WTC11 (cell line): ENCODE measurements at regions not wholly inside any gene's neighbourhood (a gene's known extent, or its start where the extent isn't known, plus 50 kb on each side); places are given as distances from the start of the nearest gene placed in this dataset.

Source experiments
- ATAC-seq: fragments of 200-7000 bp; cut with Tn5 transposase; 2 replicates; pipeline ENCODE4 v1.10.0; 2021; ENCODE audit warnings: mild to moderate bottlenecking, moderate library complexity
- CTCF ChIA-PET: fragments of 300-600 bp; sonication (Branson Sonifier 250); formaldehyde crosslinking; loops from one replicate; lab custom pipeline; 2021; ENCODE audit warnings: antibody characterized with exemption; lab: Charles Lee
- POLR2A ChIA-PET: fragments of 350-600 bp; sonication (Branson Sonifier 250); formaldehyde crosslinking; loops from one replicate; lab custom pipeline; 2021; ENCODE audit warnings: antibody characterized with exemption; lab: Charles Lee
- DNase-seq: peaks from one replicate; pipeline ENCODE4 v3.0.0; 2021; ENCODE audit warnings: low spot score
- H3K27ac Mint-ChIP-seq: 2 replicates; pipeline ENCODE4 v1.8.0; 2021; ENCODE audit warnings: mixed read lengths
- H3K27me3 Mint-ChIP-seq: 2 replicates; pipeline ENCODE4 v1.8.0; 2021; ENCODE audit warnings: low read depth, mild to moderate bottlenecking, moderate library complexity, mixed read lengths
- H3K36me3 Mint-ChIP-seq: 2 replicates; pipeline ENCODE4 v1.8.0; 2021; ENCODE audit warnings: mixed read lengths
- H3K4me1 Mint-ChIP-seq: 2 replicates; pipeline ENCODE4 v1.8.0; 2022; ENCODE audit warnings: mixed read lengths
- H3K4me3 Mint-ChIP-seq: 2 replicates; pipeline ENCODE4 v1.8.0; 2021; ENCODE audit warnings: mild to moderate bottlenecking, moderate library complexity, mixed read lengths
- H3K9me3 Mint-ChIP-seq: 2 replicates; pipeline ENCODE4 v1.8.0; 2021; ENCODE audit warnings: mixed read lengths
- ATF1 ChIP-seq: sonication (generic); formaldehyde crosslinking; IDR thresholded peaks from 2 replicates; pipeline ENCODE4 v1.8.1; 2023; ENCODE audit warnings: mild to moderate bottlenecking, moderate library complexity, missing genetic modification reagents
- CREM ChIP-seq: sonication (generic); formaldehyde crosslinking; IDR thresholded peaks from 2 replicates; pipeline ENCODE4 v1.8.1; 2022; ENCODE audit warnings: mild to moderate bottlenecking, missing genetic modification reagents, moderate library complexity
- IRF2 ChIP-seq: sonication (generic); formaldehyde crosslinking; IDR thresholded peaks from 2 replicates; pipeline ENCODE4 v1.8.0; 2022; ENCODE audit warnings: low read depth, missing genetic modification reagents, borderline replicate concordance
- JUN ChIP-seq: sonication (generic); formaldehyde crosslinking; IDR thresholded peaks from 2 replicates; pipeline ENCODE4 v1.8.0; 2023; ENCODE audit warnings: mild to moderate bottlenecking, missing genetic modification reagents
- MYBL2 ChIP-seq: sonication (generic); formaldehyde crosslinking; IDR thresholded peaks from 2 replicates; pipeline ENCODE4 v1.8.1; 2023; ENCODE audit warnings: mild to moderate bottlenecking, moderate library complexity, missing genetic modification reagents
- NFATC4 ChIP-seq: fragments of 250-450 bp; sonication (Bioruptor Pico); IDR thresholded peaks from 2 replicates; pipeline ENCODE4 v1.9.0; 2021; ENCODE audit warnings: mild to moderate bottlenecking
- NFE2L1 ChIP-seq: sonication (generic); formaldehyde crosslinking; IDR thresholded peaks from 2 replicates; pipeline ENCODE4 v1.8.1; 2023; ENCODE audit warnings: missing genetic modification reagents
- RORB ChIP-seq: fragments of 250-450 bp; sonication (Bioruptor Pico); IDR thresholded peaks from 2 replicates; pipeline ENCODE4 v1.9.0; 2021; ENCODE audit warnings: mild to moderate bottlenecking
- TEAD4 ChIP-seq: sonication (generic); formaldehyde crosslinking; IDR thresholded peaks from 2 replicates; pipeline ENCODE4 v1.8.0; 2022; ENCODE audit warnings: mild to moderate bottlenecking, missing genetic modification reagents
- TP53 ChIP-seq: sonication (generic); formaldehyde crosslinking; IDR thresholded peaks from 2 replicates; pipeline ENCODE4 v1.8.1; 2023; ENCODE audit warnings: mild to moderate bottlenecking, missing genetic modification reagents
- USF1 ChIP-seq: sonication (generic); formaldehyde crosslinking; IDR thresholded peaks from 2 replicates; pipeline ENCODE4 v1.8.0; 2022; ENCODE audit warnings: mild to moderate bottlenecking, missing genetic modification reagents
- ZBTB21 ChIP-seq: sonication (generic); formaldehyde crosslinking; IDR thresholded peaks from 2 replicates; pipeline ENCODE4 v1.8.1; 2023; ENCODE audit warnings: mild to moderate bottlenecking, missing genetic modification reagents, borderline replicate concordance
- ZNF396 ChIP-seq: fragments of 250-450 bp; sonication (Bioruptor Pico); IDR thresholded peaks from 2 replicates; pipeline ENCODE4 v1.8.0; 2021; ENCODE audit warnings: mild to moderate bottlenecking, moderate library complexity, borderline replicate concordance
- ZNF416 ChIP-seq: fragments of 250-450 bp; sonication (Bioruptor Pico); IDR thresholded peaks from 2 replicates; pipeline ENCODE4 v1.9.0; 2021; ENCODE audit warnings: mild to moderate bottlenecking, inconsistent platforms
- TF ChIP-seq, protein P1 (sequence below): fragments of 200-600 bp; IDR thresholded peaks from 2 replicates; pipeline ENCODE4 v1.8.0; 2022; ENCODE audit warnings: antibody characterized with exemption
- TF ChIP-seq, protein P2 (sequence below): fragments of 250-450 bp; sonication (Bioruptor Pico); conservative IDR thresholded peaks from 2 replicates; pipeline ENCODE4 v1.9.0; 2021; ENCODE audit warnings: mild to moderate bottlenecking
- TF ChIP-seq, protein P3 (sequence below): sonication (generic); formaldehyde crosslinking; IDR thresholded peaks from 2 replicates; pipeline ENCODE4 v1.8.1; 2023; ENCODE audit warnings: mild to moderate bottlenecking, missing genetic modification reagents, borderline replicate concordance
- TF ChIP-seq, protein P4 (sequence below): sonication (generic); formaldehyde crosslinking; IDR thresholded peaks from 2 replicates; pipeline ENCODE4 v1.8.1; 2023; ENCODE audit warnings: mild to moderate bottlenecking, missing genetic modification reagents, moderate library complexity

- H3K27me3 Mint-ChIP-seq: peaks cover 7% of the 10 kb centered on the region
- POLR2A ChIA-PET: no interaction called here
- ATAC-seq: no peak
- CTCF ChIA-PET: interaction anchor here (0.6 to 4.4 kb wide), 8 partner anchors 9 to 328 kb away, joined by 3 to 32 read pairs (median 6); partner anchors contain the start of gene NECTIN1
- H3K36me3 Mint-ChIP-seq: peaks cover 10% of the 10 kb centered on the region
- H3K27ac Mint-ChIP-seq: peak overlapping the region; percentile 96
- no peak overlapping the region for H3K4me3 Mint-ChIP-seq
- H3K9me3 Mint-ChIP-seq: peaks cover 18% of the 10 kb centered on the region
- peaks cover 63% of the 10 kb centered on the region for H3K4me1 Mint-ChIP-seq
- TF ChIP-seq IRF2: no peak
- TF ChIP-seq NFATC4 (CRISPR knock-in tag): no peak
- TF ChIP-seq, protein P1, sequence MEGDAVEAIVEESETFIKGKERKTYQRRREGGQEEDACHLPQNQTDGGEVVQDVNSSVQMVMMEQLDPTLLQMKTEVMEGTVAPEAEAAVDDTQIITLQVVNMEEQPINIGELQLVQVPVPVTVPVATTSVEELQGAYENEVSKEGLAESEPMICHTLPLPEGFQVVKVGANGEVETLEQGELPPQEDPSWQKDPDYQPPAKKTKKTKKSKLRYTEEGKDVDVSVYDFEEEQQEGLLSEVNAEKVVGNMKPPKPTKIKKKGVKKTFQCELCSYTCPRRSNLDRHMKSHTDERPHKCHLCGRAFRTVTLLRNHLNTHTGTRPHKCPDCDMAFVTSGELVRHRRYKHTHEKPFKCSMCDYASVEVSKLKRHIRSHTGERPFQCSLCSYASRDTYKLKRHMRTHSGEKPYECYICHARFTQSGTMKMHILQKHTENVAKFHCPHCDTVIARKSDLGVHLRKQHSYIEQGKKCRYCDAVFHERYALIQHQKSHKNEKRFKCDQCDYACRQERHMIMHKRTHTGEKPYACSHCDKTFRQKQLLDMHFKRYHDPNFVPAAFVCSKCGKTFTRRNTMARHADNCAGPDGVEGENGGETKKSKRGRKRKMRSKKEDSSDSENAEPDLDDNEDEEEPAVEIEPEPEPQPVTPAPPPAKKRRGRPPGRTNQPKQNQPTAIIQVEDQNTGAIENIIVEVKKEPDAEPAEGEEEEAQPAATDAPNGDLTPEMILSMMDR: no peak
- no peak for TF ChIP-seq MYBL2
- no peak for TF ChIP-seq TP53
- no peak for TF ChIP-seq RORB (CRISPR knock-in tag)
- no peak for TF ChIP-seq JUN (CRISPR knock-in tag)
- TF ChIP-seq, protein P2, sequence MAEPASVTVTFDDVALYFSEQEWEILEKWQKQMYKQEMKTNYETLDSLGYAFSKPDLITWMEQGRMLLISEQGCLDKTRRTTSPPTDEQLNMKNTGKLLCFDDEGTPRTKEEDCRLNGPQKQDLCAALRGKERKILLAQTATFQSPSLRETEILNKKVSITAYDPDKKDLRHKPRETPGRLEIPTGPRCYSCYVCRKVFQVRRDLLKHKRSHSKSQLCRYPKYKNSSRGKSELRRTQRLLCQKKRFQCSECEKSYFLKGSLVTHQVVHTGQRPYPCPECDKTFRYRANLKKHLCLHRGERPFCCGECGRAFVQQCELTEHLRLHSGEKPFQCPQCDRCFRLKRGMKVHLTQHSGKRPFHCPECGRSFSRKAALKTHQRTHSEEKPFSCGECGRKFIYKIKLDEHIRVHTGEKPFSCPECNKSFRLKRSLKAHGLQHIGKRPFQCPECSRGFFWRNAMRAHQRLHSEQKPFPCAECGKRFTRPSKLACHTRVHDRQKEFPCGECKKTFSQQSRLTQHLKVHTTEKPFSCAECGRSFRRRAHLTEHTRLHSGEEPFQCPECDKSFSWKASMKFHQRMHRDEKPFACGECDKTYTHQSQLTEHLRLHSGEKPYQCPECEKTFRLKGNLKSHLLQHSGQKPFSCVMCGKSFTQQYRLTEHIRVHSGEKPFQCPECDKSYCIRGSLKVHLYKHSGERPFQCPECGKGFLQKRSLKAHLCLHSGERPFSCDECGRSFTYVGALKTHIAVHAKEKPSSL (CRISPR knock-in tag): no peak
- TF ChIP-seq USF1 (CRISPR knock-in tag): no peak
- TF ChIP-seq NFE2L1: no peak
- no peak for TF ChIP-seq CREM
- no peak for TF ChIP-seq ZNF416 (CRISPR knock-in tag)
- TF ChIP-seq, protein P3, sequence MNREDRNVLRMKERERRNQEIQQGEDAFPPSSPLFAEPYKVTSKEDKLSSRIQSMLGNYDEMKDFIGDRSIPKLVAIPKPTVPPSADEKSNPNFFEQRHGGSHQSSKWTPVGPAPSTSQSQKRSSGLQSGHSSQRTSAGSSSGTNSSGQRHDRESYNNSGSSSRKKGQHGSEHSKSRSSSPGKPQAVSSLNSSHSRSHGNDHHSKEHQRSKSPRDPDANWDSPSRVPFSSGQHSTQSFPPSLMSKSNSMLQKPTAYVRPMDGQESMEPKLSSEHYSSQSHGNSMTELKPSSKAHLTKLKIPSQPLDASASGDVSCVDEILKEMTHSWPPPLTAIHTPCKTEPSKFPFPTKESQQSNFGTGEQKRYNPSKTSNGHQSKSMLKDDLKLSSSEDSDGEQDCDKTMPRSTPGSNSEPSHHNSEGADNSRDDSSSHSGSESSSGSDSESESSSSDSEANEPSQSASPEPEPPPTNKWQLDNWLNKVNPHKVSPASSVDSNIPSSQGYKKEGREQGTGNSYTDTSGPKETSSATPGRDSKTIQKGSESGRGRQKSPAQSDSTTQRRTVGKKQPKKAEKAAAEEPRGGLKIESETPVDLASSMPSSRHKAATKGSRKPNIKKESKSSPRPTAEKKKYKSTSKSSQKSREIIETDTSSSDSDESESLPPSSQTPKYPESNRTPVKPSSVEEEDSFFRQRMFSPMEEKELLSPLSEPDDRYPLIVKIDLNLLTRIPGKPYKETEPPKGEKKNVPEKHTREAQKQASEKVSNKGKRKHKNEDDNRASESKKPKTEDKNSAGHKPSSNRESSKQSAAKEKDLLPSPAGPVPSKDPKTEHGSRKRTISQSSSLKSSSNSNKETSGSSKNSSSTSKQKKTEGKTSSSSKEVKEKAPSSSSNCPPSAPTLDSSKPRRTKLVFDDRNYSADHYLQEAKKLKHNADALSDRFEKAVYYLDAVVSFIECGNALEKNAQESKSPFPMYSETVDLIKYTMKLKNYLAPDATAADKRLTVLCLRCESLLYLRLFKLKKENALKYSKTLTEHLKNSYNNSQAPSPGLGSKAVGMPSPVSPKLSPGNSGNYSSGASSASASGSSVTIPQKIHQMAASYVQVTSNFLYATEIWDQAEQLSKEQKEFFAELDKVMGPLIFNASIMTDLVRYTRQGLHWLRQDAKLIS: no peak
- TF ChIP-seq, all 79 proteins: peak for 0
- no peak for DNase-seq
Observed at GRCh38 chr11:120057028-120057330, 80.9 kb downstream of the TRIM29 start.

GRCh38 chr11:120056301-120057027 lies 81.4 kb downstream of the TRIM29 start:
- ChIA-PET CTCF (interaction anchor here (0.6 to 2.9 kb wide), 5 partner anchors 11 to 327 kb away, joined by 3 to 30 read pairs (median 5); partner anchors contain the start of gene NECTIN1), POLR2A (no interaction called here)
- peaks cover 58% of the 10 kb centered on the region for H3K4me1 Mint-ChIP-seq
- peaks cover 10% of the 10 kb centered on the region for H3K36me3 Mint-ChIP-seq
- peaks cover 22% of the 10 kb centered on the region for H3K9me3 Mint-ChIP-seq
- H3K4me3 Mint-ChIP-seq: no peak overlapping the region
- DNase-seq: no peak
- H3K27ac Mint-ChIP-seq: peak overlapping the region; percentile 75
- peaks cover 7% of the 10 kb centered on the region for H3K27me3 Mint-ChIP-seq
- ATAC-seq: no peak
- no peak for TF ChIP-seq ZBTB21 (CRISPR knock-in tag)
- TF ChIP-seq TEAD4 (CRISPR knock-in tag): no peak
- TF ChIP-seq ATF1: no peak
- TF ChIP-seq, protein P4, sequence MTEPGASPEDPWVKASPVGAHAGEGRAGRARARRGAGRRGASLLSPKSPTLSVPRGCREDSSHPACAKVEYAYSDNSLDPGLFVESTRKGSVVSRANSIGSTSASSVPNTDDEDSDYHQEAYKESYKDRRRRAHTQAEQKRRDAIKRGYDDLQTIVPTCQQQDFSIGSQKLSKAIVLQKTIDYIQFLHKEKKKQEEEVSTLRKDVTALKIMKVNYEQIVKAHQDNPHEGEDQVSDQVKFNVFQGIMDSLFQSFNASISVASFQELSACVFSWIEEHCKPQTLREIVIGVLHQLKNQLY (CRISPR knock-in tag): no peak
- no peak for TF ChIP-seq ZNF396 (CRISPR knock-in tag)
